ENCODE measurements at regions not wholly inside any gene's neighbourhood (a gene's known extent, or its start where the extent isn't known, plus 50 kb on each side); places are given as distances from the start of the nearest gene placed in this dataset.

DNA sequence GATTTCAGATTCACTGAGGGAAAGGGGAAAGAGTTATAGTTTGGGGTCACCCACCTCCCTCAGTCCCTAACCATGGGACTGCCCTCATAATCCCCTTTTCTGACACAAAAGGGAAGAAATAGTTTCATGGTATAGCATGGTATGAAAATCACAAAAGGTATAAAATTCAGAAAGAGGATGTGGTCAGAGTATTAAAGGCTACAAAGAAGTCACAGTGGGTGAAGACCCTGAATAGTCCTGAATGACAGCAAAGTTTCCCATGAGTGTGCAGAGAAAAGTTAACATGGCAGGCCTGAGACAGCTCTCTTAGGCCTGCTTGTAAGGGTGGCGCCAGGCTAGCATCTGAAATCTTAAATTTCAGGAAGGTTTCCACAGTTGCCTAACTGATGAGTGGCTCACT lies 290.6 kb upstream of the ZNF608 start:
- Histone ChIP-seq H3K36me3 (ENCODE audit: control insufficient read depth, insufficient read depth, low read length) (no peaks in the 10 kb centered on the region), H3K27ac (ENCODE audit: low read length) (no peak overlapping the region), H3K27me3 (ENCODE audit: control insufficient read depth, insufficient read depth, low read length) (no peaks in the 10 kb centered on the region), H3K4me1 (ENCODE audit: control insufficient read depth, insufficient read depth, low read length) (no peaks in the 10 kb centered on the region), H3K4me3 (ENCODE audit: low read depth in 2 of 2, low read length in 2 of 2) (no peak overlapping the region), H3K9me3 (ENCODE audit: control insufficient read depth, insufficient read depth, low read depth, low read length) (no peaks in the 10 kb centered on the region)
- ChIA-PET POLR2A (no interaction called here), CTCF (no interaction called here)
- intact Hi-C loops (cut with micrococcal nuclease; ENCODE audit: unreplicated experiment): no loop called here
- no peak for ATAC-seq
- no TSS peak for BruUV-seq (replicated peaks)
- in situ Hi-C loops (cut with HindIII; ENCODE audit: low pct_unique_long_range_greater_than_20kb, low sequenced_read_pairs): no loop called here
- no peak for DNase-seq (ENCODE audit: low read depth, low spot score)
- no peak for TF ChIP-seq POLR2AphosphoS5 (IDR thresholded peaks at IDR 0.05; ENCODE audit: low read depth, low read length)
- TF ChIP-seq, protein P1, sequence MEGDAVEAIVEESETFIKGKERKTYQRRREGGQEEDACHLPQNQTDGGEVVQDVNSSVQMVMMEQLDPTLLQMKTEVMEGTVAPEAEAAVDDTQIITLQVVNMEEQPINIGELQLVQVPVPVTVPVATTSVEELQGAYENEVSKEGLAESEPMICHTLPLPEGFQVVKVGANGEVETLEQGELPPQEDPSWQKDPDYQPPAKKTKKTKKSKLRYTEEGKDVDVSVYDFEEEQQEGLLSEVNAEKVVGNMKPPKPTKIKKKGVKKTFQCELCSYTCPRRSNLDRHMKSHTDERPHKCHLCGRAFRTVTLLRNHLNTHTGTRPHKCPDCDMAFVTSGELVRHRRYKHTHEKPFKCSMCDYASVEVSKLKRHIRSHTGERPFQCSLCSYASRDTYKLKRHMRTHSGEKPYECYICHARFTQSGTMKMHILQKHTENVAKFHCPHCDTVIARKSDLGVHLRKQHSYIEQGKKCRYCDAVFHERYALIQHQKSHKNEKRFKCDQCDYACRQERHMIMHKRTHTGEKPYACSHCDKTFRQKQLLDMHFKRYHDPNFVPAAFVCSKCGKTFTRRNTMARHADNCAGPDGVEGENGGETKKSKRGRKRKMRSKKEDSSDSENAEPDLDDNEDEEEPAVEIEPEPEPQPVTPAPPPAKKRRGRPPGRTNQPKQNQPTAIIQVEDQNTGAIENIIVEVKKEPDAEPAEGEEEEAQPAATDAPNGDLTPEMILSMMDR (IDR thresholded peaks at IDR 0.05): no peak
- TF ChIP-seq, protein P2, sequence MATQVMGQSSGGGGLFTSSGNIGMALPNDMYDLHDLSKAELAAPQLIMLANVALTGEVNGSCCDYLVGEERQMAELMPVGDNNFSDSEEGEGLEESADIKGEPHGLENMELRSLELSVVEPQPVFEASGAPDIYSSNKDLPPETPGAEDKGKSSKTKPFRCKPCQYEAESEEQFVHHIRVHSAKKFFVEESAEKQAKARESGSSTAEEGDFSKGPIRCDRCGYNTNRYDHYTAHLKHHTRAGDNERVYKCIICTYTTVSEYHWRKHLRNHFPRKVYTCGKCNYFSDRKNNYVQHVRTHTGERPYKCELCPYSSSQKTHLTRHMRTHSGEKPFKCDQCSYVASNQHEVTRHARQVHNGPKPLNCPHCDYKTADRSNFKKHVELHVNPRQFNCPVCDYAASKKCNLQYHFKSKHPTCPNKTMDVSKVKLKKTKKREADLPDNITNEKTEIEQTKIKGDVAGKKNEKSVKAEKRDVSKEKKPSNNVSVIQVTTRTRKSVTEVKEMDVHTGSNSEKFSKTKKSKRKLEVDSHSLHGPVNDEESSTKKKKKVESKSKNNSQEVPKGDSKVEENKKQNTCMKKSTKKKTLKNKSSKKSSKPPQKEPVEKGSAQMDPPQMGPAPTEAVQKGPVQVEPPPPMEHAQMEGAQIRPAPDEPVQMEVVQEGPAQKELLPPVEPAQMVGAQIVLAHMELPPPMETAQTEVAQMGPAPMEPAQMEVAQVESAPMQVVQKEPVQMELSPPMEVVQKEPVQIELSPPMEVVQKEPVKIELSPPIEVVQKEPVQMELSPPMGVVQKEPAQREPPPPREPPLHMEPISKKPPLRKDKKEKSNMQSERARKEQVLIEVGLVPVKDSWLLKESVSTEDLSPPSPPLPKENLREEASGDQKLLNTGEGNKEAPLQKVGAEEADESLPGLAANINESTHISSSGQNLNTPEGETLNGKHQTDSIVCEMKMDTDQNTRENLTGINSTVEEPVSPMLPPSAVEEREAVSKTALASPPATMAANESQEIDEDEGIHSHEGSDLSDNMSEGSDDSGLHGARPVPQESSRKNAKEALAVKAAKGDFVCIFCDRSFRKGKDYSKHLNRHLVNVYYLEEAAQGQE (IDR thresholded peaks at IDR 0.05; ENCODE audit: insufficient read depth in 1 of 2, low read depth in 2 of 2, low read length in 1 of 2): no peak
- no peak for TF ChIP-seq SIN3A (IDR thresholded peaks at IDR 0.05; ENCODE audit: borderline replicate concordance, insufficient read depth, low read depth, low read length)

DNA sequence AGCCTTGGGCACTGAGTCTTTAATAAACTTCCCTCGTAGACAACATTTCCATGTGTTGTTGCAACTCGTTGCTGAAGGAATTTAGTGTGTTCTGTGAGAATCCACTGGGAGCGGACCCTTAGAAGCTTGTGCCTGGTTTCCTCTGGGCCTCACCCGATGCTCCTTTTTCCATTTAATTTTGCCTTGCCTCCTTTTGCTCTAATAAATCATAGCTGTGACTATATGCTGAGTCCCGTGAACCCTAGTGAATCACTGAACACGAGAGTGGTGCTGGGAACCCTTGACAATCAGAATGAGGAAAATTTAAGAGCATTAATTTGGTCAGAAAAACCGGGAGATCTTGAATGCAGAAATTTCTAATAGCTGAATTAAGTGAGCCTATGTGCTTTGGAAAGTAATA lies 291.1 kb upstream of the ZNF608 start:
- in situ Hi-C loops (cut with HindIII; ENCODE audit: low pct_unique_long_range_greater_than_20kb, low sequenced_read_pairs) (no loop called here), intact Hi-C loops (cut with micrococcal nuclease; ENCODE audit: unreplicated experiment) (no loop called here)
- ChIA-PET CTCF (no interaction called here), POLR2A (no interaction called here)
- Histone ChIP-seq H3K4me1 (ENCODE audit: control insufficient read depth, insufficient read depth, low read length) (peaks cover 5% of the 10 kb centered on the region; the same call in 1 of the 2 replicates), H3K27ac (ENCODE audit: low read length) (no peak overlapping the region; the same call in 1 of the 2 replicates), H3K36me3 (ENCODE audit: control insufficient read depth, insufficient read depth, low read length) (no peaks in the 10 kb centered on the region), H3K27me3 (ENCODE audit: control insufficient read depth, insufficient read depth, low read length) (no peaks in the 10 kb centered on the region), H3K4me3 (ENCODE audit: low read depth in 2 of 2, low read length in 2 of 2) (no peak overlapping the region), H3K9me3 (ENCODE audit: control insufficient read depth, insufficient read depth, low read depth, low read length) (no peaks in the 10 kb centered on the region)
- no peak for DNase-seq (ENCODE audit: low read depth, low spot score)
- BruUV-seq (replicated peaks): no TSS peak
- no peak for TF ChIP-seq SIN3A (IDR thresholded peaks at IDR 0.05; ENCODE audit: borderline replicate concordance, insufficient read depth, low read depth, low read length)
- TF ChIP-seq TCF7L2 (IDR thresholded peaks at IDR 0.05; ENCODE audit: low read depth, low read length): no peak
- TF ChIP-seq, protein P2 (IDR thresholded peaks at IDR 0.05; ENCODE audit: insufficient read depth in 1 of 2, low read depth in 2 of 2, low read length in 1 of 2): no peak
- TF ChIP-seq POLR2AphosphoS5 (IDR thresholded peaks at IDR 0.05; ENCODE audit: low read depth, low read length): no peak
- TF ChIP-seq, protein P1 (IDR thresholded peaks at IDR 0.05): no peak
- no peak for ATAC-seq
